Upper lobe of right lung (tissue), 1 donor: ENCODE measurements at regions not wholly inside any gene's neighbourhood (a gene's known extent, or its start where the extent isn't known, plus 50 kb on each side); places are given as distances from the start of the nearest gene placed in this dataset.

Source experiments
- ATAC-seq: fragments of 200-7000 bp; cut with Tn5 transposase; one replicate; pipeline ENCODE4 v1.9.1; 2020; ENCODE audit warnings: mild to moderate bottlenecking, moderate library complexity
- DNase-seq: peaks from one replicate; pipeline ENCODE4 v3.0.0-alpha.2; 2020
- H3K27ac ChIP-seq: fragments of 200-600 bp; one replicate; pipeline ENCODE4 v1.8.0; 2022
- H3K27me3 ChIP-seq: fragments of 200-600 bp; one replicate; pipeline ENCODE4 v1.8.0; 2022; ENCODE audit warnings: mild to moderate bottlenecking
- H3K36me3 ChIP-seq: fragments of 200-600 bp; one replicate; pipeline ENCODE4 v1.8.0; 2022
- H3K4me1 ChIP-seq: fragments of 200-600 bp; one replicate; pipeline ENCODE4 v1.8.0; 2022
- H3K4me3 ChIP-seq: fragments of 200-600 bp; one replicate; pipeline ENCODE4 v1.8.0; 2022; ENCODE audit warnings: mild to moderate bottlenecking
- H3K9me3 ChIP-seq: fragments of 200-600 bp; one replicate; pipeline ENCODE4 v1.8.0; 2022
- intact Hi-C: fragments of 100-400 bp; cut with DNase I; formaldehyde crosslinking; loops from one replicate; pipeline ENCODE4 v1.11.0; 2022
- TF ChIP-seq, protein P1 (sequence below): fragments of 200-600 bp; IDR thresholded peaks from one replicate; pipeline ENCODE4 v1.8.0; 2022; ENCODE audit warnings: antibody characterized with exemption
- donor health status: DM: no; HTN: yes; CAD: no; lungs with severe emphysema.

DNA sequence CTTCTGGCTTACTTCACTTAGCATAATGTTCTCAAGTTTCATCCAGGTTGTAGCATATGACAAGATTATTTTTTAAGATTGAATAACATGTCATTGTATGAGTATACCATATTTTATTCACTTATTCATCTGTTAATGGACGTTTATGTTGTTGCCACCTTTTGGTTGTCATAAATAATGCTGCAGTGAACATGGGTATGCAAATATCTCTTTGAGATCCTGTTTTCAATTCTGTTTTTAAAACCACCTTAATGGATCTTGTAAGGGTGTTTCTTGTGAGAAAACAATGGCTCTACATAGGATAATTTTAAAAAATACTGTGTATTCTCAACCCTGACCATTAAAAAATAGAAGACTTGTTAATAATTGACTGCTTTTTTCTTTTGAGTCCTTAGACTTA lies 290.7 kb upstream of the TMEM229A start:
- no peak for ATAC-seq
- Histone ChIP-seq H3K36me3 (no peaks in the 10 kb centered on the region), H3K9me3 (no peaks in the 10 kb centered on the region), H3K27me3 (no peaks in the 10 kb centered on the region), H3K4me3 (no peak overlapping the region), H3K27ac (no peak overlapping the region), H3K4me1 (no peaks in the 10 kb centered on the region)
- TF ChIP-seq, protein P1, sequence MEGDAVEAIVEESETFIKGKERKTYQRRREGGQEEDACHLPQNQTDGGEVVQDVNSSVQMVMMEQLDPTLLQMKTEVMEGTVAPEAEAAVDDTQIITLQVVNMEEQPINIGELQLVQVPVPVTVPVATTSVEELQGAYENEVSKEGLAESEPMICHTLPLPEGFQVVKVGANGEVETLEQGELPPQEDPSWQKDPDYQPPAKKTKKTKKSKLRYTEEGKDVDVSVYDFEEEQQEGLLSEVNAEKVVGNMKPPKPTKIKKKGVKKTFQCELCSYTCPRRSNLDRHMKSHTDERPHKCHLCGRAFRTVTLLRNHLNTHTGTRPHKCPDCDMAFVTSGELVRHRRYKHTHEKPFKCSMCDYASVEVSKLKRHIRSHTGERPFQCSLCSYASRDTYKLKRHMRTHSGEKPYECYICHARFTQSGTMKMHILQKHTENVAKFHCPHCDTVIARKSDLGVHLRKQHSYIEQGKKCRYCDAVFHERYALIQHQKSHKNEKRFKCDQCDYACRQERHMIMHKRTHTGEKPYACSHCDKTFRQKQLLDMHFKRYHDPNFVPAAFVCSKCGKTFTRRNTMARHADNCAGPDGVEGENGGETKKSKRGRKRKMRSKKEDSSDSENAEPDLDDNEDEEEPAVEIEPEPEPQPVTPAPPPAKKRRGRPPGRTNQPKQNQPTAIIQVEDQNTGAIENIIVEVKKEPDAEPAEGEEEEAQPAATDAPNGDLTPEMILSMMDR, result no peak
- no peak for DNase-seq
- intact Hi-C loops, result no loop called here

DNA sequence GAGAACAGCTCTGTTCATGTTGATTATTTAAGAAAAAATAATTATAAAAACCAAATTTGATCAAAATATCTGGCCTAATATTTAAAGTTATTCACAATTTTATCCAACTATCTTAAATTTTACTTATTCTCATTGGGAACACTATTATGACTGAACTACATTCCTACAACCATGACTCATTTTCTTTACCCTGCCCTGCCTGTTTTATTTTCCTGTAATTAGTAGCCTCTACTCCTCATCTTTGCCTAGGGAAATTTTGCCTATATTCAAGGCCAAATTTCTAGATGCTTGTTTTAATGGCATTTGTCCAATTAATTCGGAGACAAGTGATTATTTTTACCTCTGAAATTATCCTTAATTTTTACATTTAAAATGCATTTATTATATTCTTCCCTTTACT lies 289.7 kb upstream of the TMEM229A start:
- no peak overlapping the region for H3K4me3 ChIP-seq
- no peaks in the 10 kb centered on the region for H3K36me3 ChIP-seq
- H3K9me3 ChIP-seq, result no peaks in the 10 kb centered on the region
- DNase-seq (no peak), ATAC-seq (no peak)
- H3K27me3 ChIP-seq, result no peaks in the 10 kb centered on the region
- TF ChIP-seq, protein P1, result no peak
- intact Hi-C loops, result no loop called here
- no peak overlapping the region for H3K27ac ChIP-seq
- H3K4me1 ChIP-seq, result no peaks in the 10 kb centered on the region

DNA sequence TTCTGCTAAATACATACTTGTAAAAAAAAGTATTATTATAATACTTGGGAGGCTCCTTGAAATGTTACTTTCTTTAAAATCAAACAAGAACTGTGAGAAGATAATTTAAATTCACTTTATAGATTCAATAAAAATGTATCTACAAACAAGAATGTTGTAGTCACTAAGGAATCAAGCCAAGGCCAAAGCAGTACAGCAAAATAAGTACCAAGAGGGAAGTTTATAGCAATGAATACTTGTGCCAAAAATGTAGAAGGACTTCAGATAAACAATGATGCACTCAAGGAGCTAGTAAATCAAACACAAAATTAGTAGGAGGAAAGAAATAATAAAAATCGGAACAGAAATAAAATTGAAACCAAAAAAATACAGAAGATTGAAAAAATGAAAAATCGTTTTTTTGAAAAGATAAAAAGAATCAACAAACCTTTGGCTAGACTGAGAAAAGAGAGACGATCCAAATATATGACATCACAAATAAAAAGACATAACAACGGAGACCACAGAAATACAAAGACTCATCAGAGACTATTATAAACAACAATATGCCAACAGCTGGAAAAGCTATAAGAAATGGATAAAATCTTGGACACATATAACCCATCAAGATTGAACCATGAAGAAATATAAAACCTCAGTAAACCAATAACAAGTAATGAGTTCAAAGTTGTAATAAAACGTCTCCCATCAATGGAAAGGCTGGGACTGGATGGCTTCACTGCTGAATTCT lies 286.0 kb upstream of the TMEM229A start:
- intact Hi-C loops, result no loop called here
- DNase-seq, result no peak
- no peaks in the 10 kb centered on the region for H3K36me3 ChIP-seq
- no peaks in the 10 kb centered on the region for H3K27me3 ChIP-seq
- H3K27ac ChIP-seq, result no peak overlapping the region
- TF ChIP-seq, protein P1, result no peak
- no peaks in the 10 kb centered on the region for H3K4me1 ChIP-seq
- no peak overlapping the region for H3K4me3 ChIP-seq
- H3K9me3 ChIP-seq, result no peaks in the 10 kb centered on the region
- ATAC-seq, result no peak

GRCh38 chr7:124310934-124311390 lies 278.1 kb upstream of the TMEM229A start:
- Histone ChIP-seq H3K4me1 (no peaks in the 10 kb centered on the region), H3K4me3 (no peak overlapping the region), H3K36me3 (no peaks in the 10 kb centered on the region), H3K27ac (no peak overlapping the region), H3K27me3 (no peaks in the 10 kb centered on the region), H3K9me3 (no peaks in the 10 kb centered on the region)
- TF ChIP-seq, protein P1, result no peak
- intact Hi-C loops, result no loop called here
- DNase-seq (no peak), ATAC-seq (no peak)

- no peak overlapping the region for H3K27ac ChIP-seq
These were observed 275.5 kb upstream of the TMEM229A start for GRCh38 chr7:124308384-124308783.

More at GRCh38 chr7:124308384-124308783, 275.5 kb upstream of the TMEM229A start:
- TF ChIP-seq, protein P1, result no peak
- Histone ChIP-seq H3K27me3 (no peaks in the 10 kb centered on the region), H3K4me1 (no peaks in the 10 kb centered on the region), H3K4me3 (no peak overlapping the region), H3K36me3 (no peaks in the 10 kb centered on the region), H3K9me3 (no peaks in the 10 kb centered on the region)
- intact Hi-C loops, result no loop called here
- ATAC-seq (no peak), DNase-seq (no peak)
